Right renal cortex interstitium (tissue), 3 donors: ENCODE measurements at regions not wholly inside any gene's neighbourhood (a gene's known extent, or its start where the extent isn't known, plus 50 kb on each side); places are given as distances from the start of the nearest gene placed in this dataset.
"Not testable (repeated sequence)": the region's sequence is repeated elsewhere in the genome, so short reads cannot be mapped to it uniquely, and the experiment has no call there.

Experiments
- DNase-seq, 3 donors: peaks; one replicate each; pipeline ENCODE4 v3.0.0-alpha.2; 2013; ENCODE audit warnings: low read depth in 3 of 3, low spot score in 2 of 3

DNA sequence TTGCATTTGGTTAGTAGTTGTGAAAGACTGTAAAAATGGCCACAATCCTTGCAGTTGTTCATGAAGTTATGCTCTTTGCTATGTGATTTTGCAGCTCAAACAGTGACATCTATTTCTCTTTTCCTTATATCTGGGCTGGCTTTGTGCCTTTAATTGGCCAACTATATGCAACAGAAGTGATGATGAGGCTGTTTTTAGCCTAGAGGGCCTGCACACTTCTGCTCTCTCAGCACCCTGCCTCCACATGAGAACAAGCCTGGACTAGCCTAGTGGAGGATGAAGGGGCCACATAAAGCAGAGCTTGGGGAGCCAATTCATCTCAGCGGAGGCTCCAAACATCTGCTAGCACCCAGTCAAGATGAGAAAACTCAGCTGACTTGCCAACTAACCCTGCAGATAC is 339.8 kb downstream of the OMA1 start:
- DNase-seq, result no peak

DNA sequence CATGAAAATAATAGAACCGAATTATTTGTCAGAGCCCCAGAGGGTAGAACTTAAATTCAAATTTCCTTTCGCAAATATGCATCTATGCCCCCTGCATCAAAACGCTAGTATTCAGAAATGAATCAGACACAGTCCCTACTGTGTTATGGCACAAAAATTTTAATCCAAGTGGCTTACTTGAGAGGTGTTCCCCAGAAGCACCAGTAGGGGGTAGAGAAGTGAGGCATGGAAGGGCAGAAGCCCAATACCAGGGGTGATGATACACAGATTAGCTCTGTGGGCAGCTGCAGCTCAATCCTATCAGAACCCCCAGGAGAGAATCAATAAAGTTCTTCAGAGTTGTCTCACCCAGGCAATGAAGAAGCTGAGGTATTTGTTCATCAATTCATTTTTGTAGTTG is 342.2 kb downstream of the OMA1 start:
- DNase-seq, result no peak

DNA sequence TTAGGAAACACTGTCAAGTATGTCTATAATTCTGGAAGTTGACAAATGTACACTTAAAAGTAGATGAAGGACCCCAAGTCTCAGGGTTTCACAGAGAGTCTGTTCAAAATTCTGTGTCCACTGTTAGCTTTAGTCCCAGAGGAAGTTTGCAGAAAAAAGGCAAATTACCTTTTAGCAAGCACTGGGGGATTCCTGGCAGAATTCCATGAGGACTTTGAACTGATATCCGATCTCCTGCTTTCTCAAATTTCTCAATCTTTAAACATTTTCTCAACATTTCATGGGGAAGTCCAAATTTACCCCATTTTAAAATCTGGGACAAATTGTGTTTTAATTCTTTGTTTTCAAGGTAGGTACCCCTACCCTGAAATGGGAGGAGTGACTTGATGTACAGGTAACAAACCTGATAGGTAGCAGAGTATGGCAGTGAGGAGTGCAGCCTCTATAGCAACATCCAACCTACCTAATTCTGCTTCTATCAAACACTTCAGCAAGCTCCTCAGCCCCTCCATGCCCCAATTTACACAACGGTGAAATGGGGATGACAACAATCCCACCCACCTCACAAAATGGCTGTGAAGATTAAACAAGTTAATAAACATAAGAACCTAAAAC is 344.9 kb downstream of the OMA1 start:
- no peak for DNase-seq

DNA sequence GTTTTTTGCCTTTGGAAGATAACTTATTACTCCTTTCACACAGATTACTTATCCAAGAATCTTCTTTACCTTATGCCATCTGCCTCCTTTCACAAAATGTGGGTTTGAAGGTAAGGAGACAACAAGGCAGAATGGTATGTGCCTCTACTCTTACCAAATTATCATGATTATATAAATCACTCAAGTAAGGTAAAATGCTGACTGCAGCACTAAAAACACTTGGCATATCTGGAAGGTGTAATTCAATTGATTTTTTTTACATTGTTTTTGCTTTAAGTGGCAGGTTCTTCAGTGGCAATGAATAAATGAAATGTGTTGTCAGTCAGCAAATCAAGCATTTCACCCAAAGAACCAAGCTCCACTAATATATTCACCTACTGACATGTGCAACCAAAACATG is 346.1 kb downstream of the OMA1 start:
- DNase-seq, result no peak

DNA sequence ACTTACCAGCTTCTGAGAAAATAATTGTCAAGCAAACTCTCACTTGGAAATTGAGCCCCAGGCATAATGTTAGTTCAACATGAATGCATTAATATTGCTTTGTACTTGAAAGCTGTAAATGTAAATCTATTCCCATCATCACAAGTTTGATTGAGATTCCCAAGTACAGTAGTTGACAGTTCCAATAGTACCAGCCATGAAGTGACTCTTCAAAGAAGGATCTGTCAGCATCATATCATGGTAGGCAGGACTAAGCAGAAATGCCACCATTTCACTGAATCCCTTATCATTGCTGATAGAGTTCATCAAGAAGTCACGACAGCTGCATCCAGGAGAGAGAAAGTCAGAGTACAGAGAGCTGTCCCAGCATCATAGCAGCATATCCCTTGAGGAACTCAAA is 348.7 kb downstream of the OMA1 start:
- no peak for DNase-seq

DNA sequence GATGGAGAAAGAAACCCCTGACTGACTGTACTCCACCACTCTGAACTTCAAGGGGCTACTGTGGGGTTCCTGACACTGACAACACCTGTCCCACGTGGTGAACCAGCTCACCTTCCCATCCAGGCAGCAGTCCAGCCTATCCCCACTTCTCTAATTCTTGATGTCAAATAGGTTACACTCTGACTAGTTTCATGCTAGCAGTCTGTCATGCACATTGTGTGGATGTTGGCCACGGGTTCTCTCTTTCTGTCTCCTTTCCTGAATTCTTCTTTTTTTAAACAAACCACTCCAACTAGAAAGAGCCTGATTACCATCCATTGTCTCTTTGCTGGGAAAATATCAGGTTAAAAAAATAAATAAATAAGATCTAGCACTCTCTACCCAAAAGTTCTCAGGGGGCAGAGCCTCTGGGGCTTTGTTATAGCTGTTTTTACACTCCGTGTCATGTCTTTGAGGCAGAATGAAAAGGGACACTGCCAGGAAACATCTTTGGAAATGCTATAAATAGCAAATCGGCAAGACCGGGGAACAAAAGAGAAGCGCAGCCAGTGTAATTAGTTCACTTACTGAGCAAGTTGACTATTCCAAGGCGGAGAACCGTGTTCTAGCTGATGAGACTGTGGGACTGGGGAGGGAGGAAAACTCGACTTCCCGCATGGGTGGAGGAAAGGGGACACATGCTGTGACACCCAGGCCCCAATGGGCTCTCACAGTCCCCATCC is 356.1 kb downstream of the OMA1 start:
- DNase-seq, result no peak

DNA sequence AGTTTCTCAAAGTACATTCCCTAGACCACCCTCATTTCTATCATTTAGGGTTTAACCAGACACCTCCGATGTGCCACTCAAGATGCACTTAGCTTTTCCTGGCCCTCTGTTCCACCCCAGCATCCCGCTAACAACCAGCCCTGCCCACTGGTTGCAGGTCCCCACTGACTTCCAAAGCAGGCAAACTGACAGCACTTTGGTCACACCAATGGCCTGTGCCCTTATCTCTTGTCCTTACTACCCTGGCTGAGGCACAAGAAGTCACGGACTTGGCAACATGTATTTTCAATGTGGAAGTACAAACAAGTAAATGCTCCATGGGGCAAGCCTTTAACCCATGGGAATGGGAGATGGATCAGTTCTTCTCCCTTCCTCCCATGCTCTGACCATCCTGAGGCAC is 357.1 kb downstream of the OMA1 start:
- DNase-seq, result no peak

DNA sequence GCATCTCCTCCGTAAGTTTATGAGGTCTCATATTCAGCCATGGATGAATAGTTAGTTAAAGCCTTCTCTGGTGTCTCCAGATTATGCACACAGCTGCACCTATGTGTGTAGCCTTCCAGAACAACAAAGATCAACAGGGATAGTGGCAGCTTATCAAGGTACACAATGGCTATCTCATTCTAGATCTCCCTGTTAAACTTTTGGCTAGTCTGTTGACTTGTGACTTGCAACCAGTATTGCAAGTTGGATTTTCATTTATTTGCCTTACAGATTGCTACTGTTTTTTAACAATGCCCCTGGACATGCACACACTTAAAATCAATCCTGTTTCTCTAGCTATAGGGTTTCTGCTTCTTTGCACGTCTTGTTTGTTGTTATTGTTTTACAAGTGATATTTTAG is 363.2 kb downstream of the OMA1 start:
- DNase-seq, result no peak

DNA sequence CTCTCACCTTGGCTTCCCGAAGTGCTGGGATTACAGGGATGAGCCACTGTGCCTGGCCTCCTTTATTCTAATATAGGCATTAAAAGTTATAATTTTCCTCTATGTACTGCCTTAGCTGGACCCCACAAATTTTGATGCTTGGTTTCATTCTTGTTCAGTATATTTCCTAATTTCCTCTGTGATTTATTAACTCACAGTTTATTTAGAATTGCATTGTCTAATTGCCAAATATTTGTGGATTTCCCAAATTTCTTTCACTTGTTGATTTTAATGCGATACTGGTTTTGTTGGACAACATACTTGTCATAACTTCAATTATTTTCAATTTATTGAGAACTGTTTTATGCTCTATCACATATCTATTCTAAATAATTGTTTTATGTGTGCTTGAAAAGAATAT is 366.0 kb downstream of the OMA1 start:
- no peak for DNase-seq

DNA sequence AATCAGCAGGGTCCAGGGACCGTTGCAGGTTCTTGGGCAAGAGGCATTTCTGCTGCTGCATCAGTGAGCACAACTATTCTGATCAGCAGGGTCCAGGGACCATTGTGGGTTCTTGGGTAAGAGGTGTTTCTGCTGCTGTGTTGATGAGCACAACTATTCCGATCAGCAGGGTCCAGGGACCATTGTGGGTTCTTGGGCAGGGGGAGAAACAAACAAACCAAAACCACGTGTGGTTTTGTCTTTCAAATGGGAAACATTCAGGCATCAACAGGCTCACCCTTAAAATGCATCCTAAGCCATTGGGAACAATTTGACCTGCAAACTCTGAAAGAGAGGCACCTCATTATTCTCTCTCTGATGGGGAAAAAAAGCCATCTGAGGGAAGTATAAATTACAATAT is 377.4 kb downstream of the OMA1 start:
- not testable (repeated sequence) for DNase-seq

DNA sequence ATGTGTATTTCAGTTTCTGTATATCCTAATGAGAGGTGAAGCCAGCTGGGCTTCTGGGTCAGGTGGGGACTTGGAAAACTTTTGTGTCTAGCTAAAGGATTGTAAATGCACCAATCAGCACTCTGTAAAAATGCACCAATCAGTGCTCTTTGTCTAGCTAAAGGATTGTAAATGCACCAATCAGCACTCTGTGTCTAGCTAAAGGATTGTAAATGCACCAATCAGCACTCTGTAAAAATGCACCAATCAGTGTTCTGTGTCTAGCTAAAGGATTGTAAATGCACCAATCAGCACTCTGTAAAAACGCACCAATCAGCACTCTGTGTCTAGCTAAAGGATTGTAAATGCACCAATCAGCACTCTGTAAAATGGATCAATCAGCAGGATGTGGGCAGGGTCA is 379.4 kb downstream of the OMA1 start:
- DNase-seq, result not testable (repeated sequence)

DNA sequence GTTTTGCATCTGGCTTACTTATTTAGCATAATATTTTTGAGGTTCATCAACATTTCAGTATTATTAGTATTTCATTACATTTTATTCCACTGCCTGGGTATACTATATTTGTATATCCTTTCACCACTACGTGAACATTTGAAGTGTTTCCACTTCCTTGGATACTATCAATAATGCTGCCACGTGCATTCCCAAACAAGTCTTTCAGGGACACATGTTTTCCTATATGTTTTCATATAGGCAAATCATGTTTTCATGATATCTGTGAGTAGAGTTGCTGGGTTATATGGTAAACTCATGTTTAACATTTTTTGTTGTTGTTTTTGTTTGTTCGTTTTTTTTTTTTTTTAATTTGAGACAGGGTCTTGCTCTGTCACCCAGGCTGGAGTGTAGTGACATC is 380.1 kb downstream of the OMA1 start:
- no peak for DNase-seq

DNA sequence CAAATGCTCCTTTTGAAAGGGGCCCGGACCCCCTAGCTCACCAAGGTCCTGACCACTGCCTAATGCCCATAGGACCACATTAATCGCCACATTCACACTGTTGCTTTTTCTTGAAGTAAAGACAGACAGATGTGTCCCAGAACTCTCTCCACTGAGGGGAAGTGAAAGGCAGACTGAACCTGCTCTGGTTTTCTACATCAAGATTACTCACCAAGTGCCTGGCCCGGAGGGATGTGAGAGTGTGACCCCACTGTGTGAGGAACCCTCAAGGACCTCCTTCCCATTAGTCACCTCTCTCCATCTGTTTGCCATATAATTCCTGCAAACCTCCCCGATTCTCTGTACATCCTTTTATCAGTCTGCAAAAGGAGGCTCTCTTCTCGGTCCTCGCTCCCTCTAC is 381.5 kb downstream of the OMA1 start:
- no peak for DNase-seq

DNA sequence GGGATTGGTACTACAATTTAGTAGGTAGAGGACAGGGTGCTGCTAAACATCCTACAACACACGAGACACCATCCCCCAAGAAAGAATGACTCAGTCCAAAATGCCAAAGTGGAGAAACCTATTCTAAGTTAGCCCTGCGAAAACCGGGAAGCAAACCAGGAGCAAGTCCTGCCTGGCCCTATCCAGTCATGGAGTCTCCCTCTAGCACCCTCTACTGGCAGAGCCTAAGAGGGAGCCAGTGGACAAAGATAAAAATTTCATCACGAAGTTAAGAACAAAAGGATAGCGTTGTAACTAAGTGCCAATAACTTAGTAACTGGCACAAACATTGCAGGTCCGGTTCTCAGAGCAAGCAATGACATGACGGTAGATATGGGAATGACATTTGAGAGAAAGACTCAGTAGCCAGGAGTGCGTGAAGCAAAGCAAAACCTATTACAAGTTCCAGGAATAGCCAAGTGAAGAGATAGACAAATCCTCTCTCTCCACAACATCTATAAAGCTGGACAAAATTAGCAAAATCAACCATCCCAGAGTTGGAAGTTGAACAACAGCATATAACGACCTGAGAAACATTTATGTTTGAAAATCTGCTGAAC is 383.5 kb downstream of the OMA1 start:
- peak; percentile 53 to 60 (median 56) for DNase-seq

DNA sequence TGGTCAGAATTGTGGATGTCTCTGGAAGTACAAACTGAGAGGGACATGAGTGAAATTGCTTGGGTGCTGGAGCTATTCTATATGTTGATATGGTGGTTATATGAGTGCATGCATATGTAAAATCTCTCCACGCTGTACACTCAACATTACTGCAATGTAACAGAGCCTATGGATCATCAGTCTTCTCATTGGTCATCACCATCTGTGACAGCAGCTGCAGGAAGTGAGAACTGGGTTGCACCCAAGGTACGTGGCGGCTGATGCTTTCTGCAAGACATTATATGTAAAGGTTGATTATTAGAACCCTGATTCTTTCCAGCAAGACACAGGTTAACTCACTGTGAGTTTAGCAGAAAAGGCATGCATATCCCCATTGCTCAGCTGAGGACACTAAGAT is 387.1 kb downstream of the OMA1 start:
- DNase-seq, result no peak

DNA sequence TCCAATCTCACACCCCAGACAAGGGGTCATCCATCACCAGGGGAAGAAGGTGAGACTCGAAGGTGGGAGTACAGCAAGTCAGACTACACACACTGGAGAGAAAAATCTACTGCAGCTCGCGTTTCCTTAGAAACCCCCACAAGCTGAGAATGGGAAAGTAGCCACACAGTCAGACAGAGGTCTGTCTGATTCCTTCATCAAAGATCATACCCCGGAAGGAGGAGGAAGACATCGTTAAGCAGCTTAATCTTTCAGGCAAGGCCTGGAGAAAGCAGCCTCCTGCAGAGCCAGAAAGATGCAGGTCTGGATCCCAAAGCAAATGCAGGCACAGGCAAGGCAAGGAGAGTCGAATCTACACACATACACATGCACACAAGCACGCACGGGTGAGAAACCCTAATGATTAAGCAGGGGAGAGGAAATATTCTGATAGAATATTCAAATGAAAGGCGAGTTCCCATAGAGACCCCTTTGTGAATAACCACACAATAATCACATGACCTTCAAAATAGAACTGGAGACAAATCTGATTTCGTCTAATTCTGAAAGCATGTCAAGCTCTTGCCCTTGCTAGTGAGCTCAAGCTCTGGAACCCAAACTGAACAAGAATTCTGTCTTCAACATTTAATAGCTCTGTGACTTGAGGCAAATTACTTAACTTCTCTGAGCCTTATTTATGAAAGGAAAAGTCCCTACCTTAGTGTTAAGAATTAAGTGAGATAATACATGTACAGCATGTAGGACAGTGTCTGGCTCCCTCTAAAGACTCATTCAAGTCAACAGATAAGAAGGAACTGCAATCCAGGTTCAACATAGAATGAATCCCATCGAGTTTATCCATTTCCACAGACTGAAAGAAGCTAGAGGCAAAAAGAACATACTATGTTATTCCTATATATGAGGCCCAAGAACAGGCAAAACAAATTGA is 387.8 kb downstream of the OMA1 start:
- DNase-seq, result no peak

DNA sequence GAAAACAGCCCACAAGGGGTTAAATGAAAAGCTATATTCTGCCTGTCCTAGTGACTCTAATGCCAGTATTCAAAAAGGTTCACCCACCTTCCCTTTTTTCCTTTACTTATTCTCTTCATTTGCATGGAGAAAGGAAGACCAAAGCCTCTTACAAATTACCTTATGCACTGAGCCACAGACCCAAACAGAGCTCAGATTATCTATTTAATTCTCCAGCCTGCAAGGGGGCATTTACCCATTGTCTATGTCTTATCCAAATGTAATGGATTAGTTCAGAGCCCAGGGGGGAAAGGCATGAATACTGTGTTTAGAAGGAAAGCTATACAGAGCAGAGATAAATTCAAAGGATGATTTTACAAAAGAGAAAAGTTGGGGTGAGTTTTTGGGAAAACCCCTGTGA is 388.5 kb downstream of the OMA1 start:
- no peak for DNase-seq

DNA sequence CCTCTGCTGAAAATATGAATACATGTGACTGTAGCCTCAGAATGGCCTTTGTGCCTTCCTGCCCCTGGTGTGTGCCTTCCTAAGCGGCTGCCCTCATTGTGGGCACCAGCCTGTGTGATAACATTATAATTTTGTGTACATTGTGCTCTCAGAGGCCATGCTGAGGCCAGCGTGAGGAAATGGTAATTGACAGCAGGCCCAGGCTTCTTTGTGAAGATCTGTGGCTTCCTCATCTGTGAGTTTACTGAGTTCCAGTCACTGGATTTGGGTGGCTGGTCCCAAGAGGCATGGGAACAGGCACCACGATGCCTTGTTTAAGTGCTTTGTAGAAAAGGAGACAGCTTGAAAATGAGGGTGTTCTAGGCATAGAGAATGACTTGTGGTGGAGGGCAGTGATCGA is 389.3 kb downstream of the OMA1 start:
- no peak for DNase-seq

DNA sequence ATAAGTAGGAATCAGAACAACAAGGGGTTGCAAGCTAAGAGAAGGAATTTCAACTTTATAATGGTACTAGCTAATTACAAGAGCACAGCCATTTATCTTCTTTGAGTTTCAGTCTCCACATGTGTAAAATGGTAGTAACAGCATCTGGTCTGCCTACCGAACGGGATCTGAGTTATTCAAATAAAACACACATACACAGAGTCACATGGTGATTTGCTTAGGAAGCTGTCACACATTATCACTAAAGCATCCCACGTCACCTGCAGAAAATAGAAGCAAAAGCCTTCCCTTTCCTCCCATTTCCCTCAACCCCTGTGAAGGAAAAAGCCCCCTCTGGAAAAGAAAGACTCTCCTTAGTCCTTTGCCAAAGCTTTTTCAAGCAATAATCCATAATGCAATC is 389.7 kb downstream of the OMA1 start:
- DNase-seq, result no peak

DNA sequence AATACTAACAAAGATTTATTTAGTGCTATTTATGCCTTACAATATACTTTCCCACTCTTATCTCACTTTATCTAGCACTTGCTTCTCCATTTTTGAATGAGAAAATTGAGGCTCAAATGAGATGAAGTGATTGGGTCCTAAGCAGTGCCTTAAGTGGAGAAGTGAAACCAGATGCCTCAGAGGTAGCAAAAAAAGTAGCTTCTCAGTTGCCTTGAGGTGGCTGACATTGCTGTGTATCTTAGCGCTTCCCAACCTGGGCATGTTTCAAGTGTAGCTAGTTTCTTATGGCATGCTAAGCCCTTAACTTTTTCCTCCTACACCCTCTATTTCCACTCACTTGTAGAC is 390.4 kb downstream of the OMA1 start:
- DNase-seq, result no peak

DNA sequence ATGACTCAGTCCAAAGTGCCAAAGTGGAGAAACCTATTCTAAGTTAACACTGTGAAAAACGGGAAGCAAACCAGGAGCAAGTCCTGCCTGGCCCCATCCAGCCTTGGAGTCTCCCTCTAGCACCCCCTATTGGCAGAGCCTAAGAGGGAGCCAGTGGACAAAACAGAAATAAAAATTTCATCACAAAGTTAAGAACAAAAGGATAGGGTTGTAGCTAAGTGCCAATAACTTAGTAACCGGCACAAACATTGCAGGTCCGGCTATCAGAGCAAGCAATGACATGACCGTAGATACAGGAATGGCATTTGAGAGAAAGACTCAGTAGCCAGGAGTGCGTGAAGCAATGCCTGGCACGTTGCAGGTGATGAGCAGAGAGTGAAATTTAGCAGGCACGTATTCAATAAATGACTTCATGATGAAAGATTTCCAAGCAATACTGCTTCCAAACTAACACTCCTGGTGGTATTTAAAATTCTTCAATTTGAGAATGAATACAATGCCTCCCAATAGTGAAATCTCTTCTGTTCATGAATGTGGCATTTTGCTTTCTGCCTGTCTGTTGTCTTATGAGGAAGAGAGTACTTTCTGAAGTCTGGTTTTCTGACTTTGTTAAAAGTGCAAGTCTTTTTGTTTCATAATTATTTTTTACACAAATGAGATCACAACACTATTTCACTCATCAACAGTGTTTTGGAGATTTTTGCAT is 391.0 kb downstream of the OMA1 start:
- no peak for DNase-seq
